Neural cell (in vitro differentiated cells): ENCODE measurements at regions not wholly inside any gene's neighbourhood (a gene's known extent, or its start where the extent isn't known, plus 50 kb on each side); places are given as distances from the start of the nearest gene placed in this dataset.
"Not testable (repeated sequence)": the region's sequence is repeated elsewhere in the genome, so short reads cannot be mapped to it uniquely, and the experiment has no call there.

Experiments
- H2AFZ ChIP-seq: fragments of 200-600, 300-800 bp; sonication (generic), shearing (Covaris generic); 2 replicates; pipeline ENCODE4 v1.6.0; 2014; ENCODE audit warnings: low read depth, mild to moderate bottlenecking, antibody characterized with exemption, low read length, moderate library complexity
- H3F3A ChIP-seq: fragments of 200-600 bp; shearing (Covaris generic); 2 replicates; pipeline ENCODE4 v1.6.1; 2016; ENCODE audit warnings: mild to moderate bottlenecking, moderate library complexity, mixed read lengths, antibody characterized with exemption, low read length; ENCODE audit not compliant: insufficient read depth, poor library complexity, severe bottlenecking
- H3K27ac ChIP-seq: fragments of 200-600, 300-800 bp; sonication (generic), shearing (Covaris generic); 2 replicates; pipeline ENCODE4 v1.5.1; 2014; ENCODE audit warnings: mild to moderate bottlenecking, low read length, moderate library complexity
- H3K27me3 ChIP-seq: fragments of 300-800, 200-600 bp; sonication (generic), shearing (Covaris generic); 2 replicates; pipeline ENCODE4 v1.6.0; 2014; ENCODE audit warnings: mild to moderate bottlenecking, low read depth, low read length, moderate library complexity; ENCODE audit not compliant: insufficient read depth
- H3K36me3 ChIP-seq: fragments of 300-800, 200-600 bp; sonication (generic), shearing (Covaris generic); 2 replicates; pipeline ENCODE4 v1.5.1; 2014; ENCODE audit warnings: mild to moderate bottlenecking, antibody characterized with exemption, low read length, moderate library complexity; ENCODE audit not compliant: insufficient read depth
- H3K4me2 ChIP-seq: fragments of 300-800, 200-600 bp; sonication (generic), shearing (Covaris generic); 2 replicates; pipeline ENCODE4 v1.6.0; 2014; ENCODE audit warnings: mild to moderate bottlenecking, low read length
- H3K4me3 ChIP-seq: fragments of 300-800, 200-600 bp; sonication (generic), shearing (Covaris generic); 2 replicates; pipeline ENCODE4 v1.5.1; 2014; ENCODE audit warnings: mild to moderate bottlenecking, low read length, moderate library complexity
- H3K79me2 ChIP-seq: fragments of 200-600 bp; shearing (Covaris generic); replicated peaks from 2 replicates; pipeline ENCODE4 v1.6.0; 2014; ENCODE audit warnings: mild to moderate bottlenecking, low read length, moderate library complexity; ENCODE audit not compliant: insufficient read depth
- H3K9ac ChIP-seq: fragments of 300-800, 200-600 bp; sonication (generic), shearing (Covaris generic); 2 replicates; pipeline ENCODE4 v1.6.1; 2016; ENCODE audit warnings: mild to moderate bottlenecking, low read length, mixed read lengths
- H3K9me2 ChIP-seq: fragments of 200-600 bp; shearing (Covaris generic); 2 replicates; pipeline ENCODE4 v1.6.1; 2016; ENCODE audit warnings: mild to moderate bottlenecking, low read length, mixed read lengths; ENCODE audit not compliant: insufficient read depth
- H3K9me3 ChIP-seq: fragments of 200-600, 300-800 bp; sonication (generic), shearing (Covaris generic); 2 replicates; pipeline ENCODE4 v1.6.1; 2016; ENCODE audit warnings: mild to moderate bottlenecking, mixed run types, low read length, moderate library complexity, mixed read lengths
- H4K20me1 ChIP-seq: fragments of 200-600 bp; shearing (Covaris generic); 2 replicates; pipeline ENCODE4 v1.6.1; 2016; ENCODE audit warnings: mild to moderate bottlenecking, mixed run types; ENCODE audit not compliant: insufficient read depth
- EP300 ChIP-seq: fragments of 450-650 bp; conservative IDR thresholded peaks from 2 replicates; pipeline ENCODE4 v1.6.1; 2014; ENCODE audit warnings: antibody characterized with exemption, mild to moderate bottlenecking, moderate library complexity; ENCODE audit not compliant: poor library complexity, severe bottlenecking
- EZH2 ChIP-seq: fragments of 200-600, 300-800 bp; shearing (Covaris generic), sonication (generic); IDR thresholded peaks from 2 replicates; pipeline ENCODE4 v1.6.1; 2014; ENCODE audit warnings: antibody characterized with exemption, low read length, borderline replicate concordance, mild to moderate bottlenecking; ENCODE audit not compliant: insufficient read depth, poor library complexity, severe bottlenecking
- MXI1 ChIP-seq: fragments of 450-650 bp; conservative IDR thresholded peaks from 2 replicates; pipeline ENCODE4 v1.6.1; 2014; ENCODE audit warnings: antibody characterized with exemption, mild to moderate bottlenecking; ENCODE audit not compliant: poor library complexity, severe bottlenecking
- POLR2AphosphoS5 ChIP-seq: IDR thresholded peaks from 2 replicates; pipeline ENCODE4 v1.6.1; 2012
- RAD21 ChIP-seq: fragments of 450-650 bp; conservative IDR thresholded peaks from 2 replicates; pipeline ENCODE4 v1.6.1; 2014; ENCODE audit warnings: antibody characterized with exemption, mild to moderate bottlenecking, moderate library complexity
- SMC3 ChIP-seq: fragments of 450-650 bp; conservative IDR thresholded peaks from 2 replicates; pipeline ENCODE4 v1.6.1; 2014; ENCODE audit warnings: antibody characterized with exemption, mild to moderate bottlenecking, moderate library complexity; ENCODE audit not compliant: poor library complexity
- TAF1 ChIP-seq: IDR thresholded peaks from 2 replicates; pipeline ENCODE4 v1.6.1; 2012; ENCODE audit warnings: low read depth
- TF ChIP-seq, protein P1 (sequence below): IDR thresholded peaks from 2 replicates; pipeline ENCODE4 v1.6.1; 2012; ENCODE audit warnings: borderline replicate concordance
- TF ChIP-seq, protein P2 (sequence below): fragments of 450-650 bp; IDR thresholded peaks from 2 replicates; pipeline ENCODE4 v1.5.1; 2014; ENCODE audit warnings: antibody characterized with exemption, mild to moderate bottlenecking, moderate library complexity; ENCODE audit not compliant: poor library complexity, severe bottlenecking

DNA sequence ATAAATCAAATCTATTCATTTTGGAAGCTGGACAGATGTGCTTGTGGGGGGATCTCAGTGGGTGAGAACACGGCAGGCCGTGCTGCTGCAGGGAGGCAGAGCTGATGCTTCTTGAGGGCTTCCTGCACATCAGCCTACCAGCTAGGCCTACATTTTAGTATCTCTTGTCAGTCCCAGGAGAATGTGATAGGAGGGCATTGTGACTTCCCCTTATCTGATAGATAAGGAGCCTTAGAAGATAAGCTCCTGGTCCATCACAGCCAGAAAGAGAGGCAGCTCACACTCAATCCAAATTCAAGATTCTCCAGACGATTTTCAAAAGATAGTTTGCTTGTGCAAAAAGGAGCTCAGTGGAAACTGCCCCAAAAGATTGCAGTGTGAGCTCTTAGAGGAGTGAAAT lies 89.0 kb downstream of the SHANK2 start:
- Histone ChIP-seq H3K27me3 (no peaks in the 10 kb centered on the region), H3K4me2 (no peak overlapping the region), H4K20me1 (no peaks in the 10 kb centered on the region), H2AFZ (no peak overlapping the region), H3F3A (no peaks in the 10 kb centered on the region), H3K79me2 (no peaks in the 10 kb centered on the region), H3K36me3 (no peaks in the 10 kb centered on the region), H3K9ac (no peak overlapping the region), H3K9me2 (no peaks in the 10 kb centered on the region), H3K27ac (no peak overlapping the region), H3K9me3 (no peaks in the 10 kb centered on the region), H3K4me3 (no peak overlapping the region)
- no peak for TF ChIP-seq POLR2AphosphoS5
- TF ChIP-seq SMC3: no peak
- no peak for TF ChIP-seq EP300
- no peak for TF ChIP-seq EZH2
- no peak for TF ChIP-seq TAF1
- TF ChIP-seq, protein P1, sequence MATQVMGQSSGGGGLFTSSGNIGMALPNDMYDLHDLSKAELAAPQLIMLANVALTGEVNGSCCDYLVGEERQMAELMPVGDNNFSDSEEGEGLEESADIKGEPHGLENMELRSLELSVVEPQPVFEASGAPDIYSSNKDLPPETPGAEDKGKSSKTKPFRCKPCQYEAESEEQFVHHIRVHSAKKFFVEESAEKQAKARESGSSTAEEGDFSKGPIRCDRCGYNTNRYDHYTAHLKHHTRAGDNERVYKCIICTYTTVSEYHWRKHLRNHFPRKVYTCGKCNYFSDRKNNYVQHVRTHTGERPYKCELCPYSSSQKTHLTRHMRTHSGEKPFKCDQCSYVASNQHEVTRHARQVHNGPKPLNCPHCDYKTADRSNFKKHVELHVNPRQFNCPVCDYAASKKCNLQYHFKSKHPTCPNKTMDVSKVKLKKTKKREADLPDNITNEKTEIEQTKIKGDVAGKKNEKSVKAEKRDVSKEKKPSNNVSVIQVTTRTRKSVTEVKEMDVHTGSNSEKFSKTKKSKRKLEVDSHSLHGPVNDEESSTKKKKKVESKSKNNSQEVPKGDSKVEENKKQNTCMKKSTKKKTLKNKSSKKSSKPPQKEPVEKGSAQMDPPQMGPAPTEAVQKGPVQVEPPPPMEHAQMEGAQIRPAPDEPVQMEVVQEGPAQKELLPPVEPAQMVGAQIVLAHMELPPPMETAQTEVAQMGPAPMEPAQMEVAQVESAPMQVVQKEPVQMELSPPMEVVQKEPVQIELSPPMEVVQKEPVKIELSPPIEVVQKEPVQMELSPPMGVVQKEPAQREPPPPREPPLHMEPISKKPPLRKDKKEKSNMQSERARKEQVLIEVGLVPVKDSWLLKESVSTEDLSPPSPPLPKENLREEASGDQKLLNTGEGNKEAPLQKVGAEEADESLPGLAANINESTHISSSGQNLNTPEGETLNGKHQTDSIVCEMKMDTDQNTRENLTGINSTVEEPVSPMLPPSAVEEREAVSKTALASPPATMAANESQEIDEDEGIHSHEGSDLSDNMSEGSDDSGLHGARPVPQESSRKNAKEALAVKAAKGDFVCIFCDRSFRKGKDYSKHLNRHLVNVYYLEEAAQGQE: no peak
- TF ChIP-seq, protein P2, sequence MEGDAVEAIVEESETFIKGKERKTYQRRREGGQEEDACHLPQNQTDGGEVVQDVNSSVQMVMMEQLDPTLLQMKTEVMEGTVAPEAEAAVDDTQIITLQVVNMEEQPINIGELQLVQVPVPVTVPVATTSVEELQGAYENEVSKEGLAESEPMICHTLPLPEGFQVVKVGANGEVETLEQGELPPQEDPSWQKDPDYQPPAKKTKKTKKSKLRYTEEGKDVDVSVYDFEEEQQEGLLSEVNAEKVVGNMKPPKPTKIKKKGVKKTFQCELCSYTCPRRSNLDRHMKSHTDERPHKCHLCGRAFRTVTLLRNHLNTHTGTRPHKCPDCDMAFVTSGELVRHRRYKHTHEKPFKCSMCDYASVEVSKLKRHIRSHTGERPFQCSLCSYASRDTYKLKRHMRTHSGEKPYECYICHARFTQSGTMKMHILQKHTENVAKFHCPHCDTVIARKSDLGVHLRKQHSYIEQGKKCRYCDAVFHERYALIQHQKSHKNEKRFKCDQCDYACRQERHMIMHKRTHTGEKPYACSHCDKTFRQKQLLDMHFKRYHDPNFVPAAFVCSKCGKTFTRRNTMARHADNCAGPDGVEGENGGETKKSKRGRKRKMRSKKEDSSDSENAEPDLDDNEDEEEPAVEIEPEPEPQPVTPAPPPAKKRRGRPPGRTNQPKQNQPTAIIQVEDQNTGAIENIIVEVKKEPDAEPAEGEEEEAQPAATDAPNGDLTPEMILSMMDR: no peak
- TF ChIP-seq MXI1: no peak
- no peak for TF ChIP-seq RAD21

DNA sequence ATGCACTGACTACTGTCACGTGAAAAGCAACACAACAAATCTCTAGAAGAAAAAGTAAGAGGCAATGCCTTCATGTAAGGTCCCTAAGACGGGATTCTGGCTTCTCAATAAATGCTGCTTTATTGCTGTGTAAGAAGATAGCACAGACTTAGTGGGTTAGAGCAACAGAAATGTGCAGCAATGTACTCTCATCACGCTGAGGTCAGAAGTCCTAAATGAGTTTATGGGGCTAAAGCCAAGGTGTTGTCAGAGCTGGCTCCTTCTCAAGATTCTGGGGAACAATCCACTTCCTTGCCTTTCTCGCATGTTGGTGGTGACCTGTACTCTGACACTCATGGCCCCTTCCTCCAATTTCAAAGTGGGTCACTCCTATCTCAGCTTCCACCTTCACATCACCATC lies 93.4 kb downstream of the SHANK2 start:
- Histone ChIP-seq H3K9me2 (no peaks in the 10 kb centered on the region), H3K4me3 (no peak overlapping the region), H4K20me1 (no peaks in the 10 kb centered on the region), H3K27ac (no peak overlapping the region), H3K79me2 (no peaks in the 10 kb centered on the region), H3K27me3 (no peaks in the 10 kb centered on the region), H3K4me2 (no peak overlapping the region), H3K9ac (no peak overlapping the region), H3K9me3 (no peaks in the 10 kb centered on the region), H3F3A (no peaks in the 10 kb centered on the region), H2AFZ (no peak overlapping the region), H3K36me3 (no peaks in the 10 kb centered on the region)
- no peak for TF ChIP-seq EP300
- no peak for TF ChIP-seq POLR2AphosphoS5
- TF ChIP-seq, protein P1: no peak
- TF ChIP-seq EZH2: no peak
- no peak for TF ChIP-seq RAD21
- no peak for TF ChIP-seq SMC3
- TF ChIP-seq, protein P2: no peak
- TF ChIP-seq TAF1: no peak
- TF ChIP-seq MXI1: no peak

DNA sequence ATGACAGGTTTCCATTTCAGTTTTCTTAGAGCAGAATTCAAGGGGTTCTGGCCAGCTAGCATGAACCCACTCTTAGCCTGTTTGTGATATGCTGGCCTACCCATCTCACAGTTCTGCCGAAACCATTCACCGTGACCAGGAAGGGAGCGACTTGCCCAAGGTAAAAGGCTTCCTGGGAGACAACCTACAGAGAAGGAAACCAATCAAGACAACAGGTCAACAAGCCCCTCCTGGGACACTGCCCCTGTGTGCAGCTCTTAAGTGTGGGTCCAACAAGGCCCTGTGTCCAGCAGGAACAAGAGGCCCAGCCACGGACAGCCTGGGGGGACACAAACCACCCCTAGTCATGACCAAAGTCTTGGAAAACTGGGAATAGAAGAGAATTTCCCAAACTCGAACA lies 94.7 kb downstream of the SHANK2 start:
- H3K4me3 ChIP-seq, H3K36me3 ChIP-seq, H4K20me1 ChIP-seq, H3K9me2 ChIP-seq, H3K27ac ChIP-seq, H2AFZ ChIP-seq, H3K27me3 ChIP-seq, H3K9me3 ChIP-seq, H3K4me2 ChIP-seq, H3K9ac ChIP-seq, H3K79me2 ChIP-seq, H3F3A ChIP-seq: not testable (repeated sequence)
